Activated T-cell treated with anti-CD3 and anti-CD28 coated beads, Interleukin-2, amount 50 U/mL, for 24 hours (primary cell): ENCODE measurements at regions not wholly inside any gene's neighbourhood (a gene's known extent, or its start where the extent isn't known, plus 50 kb on each side); places are given as distances from the start of the nearest gene placed in this dataset.

Source experiments
- DNase-seq: peaks from one replicate; pipeline ENCODE4 v3.0.0-alpha.2; 2020
- H3K27ac Mint-ChIP-seq: 2 replicates; pipeline ENCODE4 v1.8.0; 2020; ENCODE audit warnings: mild to moderate bottlenecking, mixed read lengths
- H3K27me3 Mint-ChIP-seq: 2 replicates; pipeline ENCODE4 v1.8.0; 2020; ENCODE audit warnings: mixed read lengths
- H3K36me3 Mint-ChIP-seq: 2 replicates; pipeline ENCODE4 v1.8.0; 2020; ENCODE audit warnings: low read depth, mixed read lengths
- H3K4me1 Mint-ChIP-seq: 2 replicates; pipeline ENCODE4 v1.8.0; 2020; ENCODE audit warnings: low read depth, mixed read lengths
- H3K4me3 Mint-ChIP-seq: 2 replicates; pipeline ENCODE4 v1.8.0; 2020; ENCODE audit warnings: mild to moderate bottlenecking, moderate library complexity, mixed read lengths
- H3K9me3 Mint-ChIP-seq: 2 replicates; pipeline ENCODE4 v1.8.0; 2020; ENCODE audit warnings: mixed read lengths

- Mint-ChIP-seq H3K9me3 (peaks cover 40% of the 10 kb centered on the region), H3K4me1 (no peaks in the 10 kb centered on the region), H3K27me3 (peaks cover 4% of the 10 kb centered on the region), H3K36me3 (no peaks in the 10 kb centered on the region), H3K27ac (no peak overlapping the region), H3K4me3 (no peak overlapping the region)
- no peak for DNase-seq
Observed at GRCh38 chr11:70944141-70944540, 308.2 kb downstream of the SHANK2 start.

GRCh38 chr11:70944636-70945035 lies 307.7 kb downstream of the SHANK2 start:
- Mint-ChIP-seq H3K27ac (no peak overlapping the region), H3K4me1 (no peaks in the 10 kb centered on the region), H3K4me3 (no peak overlapping the region), H3K9me3 (peaks cover 38% of the 10 kb centered on the region), H3K36me3 (no peaks in the 10 kb centered on the region), H3K27me3 (peaks cover 4% of the 10 kb centered on the region)
- no peak for DNase-seq

GRCh38 chr11:70948398-70948797 lies 304.0 kb downstream of the SHANK2 start:
- Mint-ChIP-seq H3K27me3 (peaks cover 4% of the 10 kb centered on the region), H3K4me1 (no peaks in the 10 kb centered on the region), H3K27ac (no peak overlapping the region), H3K4me3 (no peak overlapping the region), H3K36me3 (no peaks in the 10 kb centered on the region), H3K9me3 (peaks cover 19% of the 10 kb centered on the region)
- DNase-seq, result no peak

GRCh38 chr11:70948855-70949531 lies 303.4 kb downstream of the SHANK2 start:
- Mint-ChIP-seq H3K9me3 (peaks cover 14% of the 10 kb centered on the region), H3K4me3 (no peak overlapping the region), H3K4me1 (no peaks in the 10 kb centered on the region), H3K27ac (no peak overlapping the region), H3K27me3 (peaks cover 4% of the 10 kb centered on the region), H3K36me3 (no peaks in the 10 kb centered on the region)
- DNase-seq, result no peak

GRCh38 chr11:70951139-70951804 lies 301.1 kb downstream of the SHANK2 start:
- no peak overlapping the region for H3K27ac Mint-ChIP-seq
- no peak overlapping the region for H3K4me3 Mint-ChIP-seq
- peaks cover 8% of the 10 kb centered on the region for H3K9me3 Mint-ChIP-seq
- peaks cover 7% of the 10 kb centered on the region for H3K27me3 Mint-ChIP-seq
- no peaks in the 10 kb centered on the region for H3K36me3 Mint-ChIP-seq
- DNase-seq, result no peak
- no peaks in the 10 kb centered on the region for H3K4me1 Mint-ChIP-seq

- H3K27ac Mint-ChIP-seq, result no peak overlapping the region
- peaks cover 8% of the 10 kb centered on the region for H3K9me3 Mint-ChIP-seq
- no peak overlapping the region for H3K4me3 Mint-ChIP-seq
- no peak for DNase-seq
- no peaks in the 10 kb centered on the region for H3K4me1 Mint-ChIP-seq
- no peaks in the 10 kb centered on the region for H3K36me3 Mint-ChIP-seq
- H3K27me3 Mint-ChIP-seq, result peaks cover 7% of the 10 kb centered on the region
Observed at GRCh38 chr11:70952191-70952590, 300.2 kb downstream of the SHANK2 start.

GRCh38 chr11:70953720-70954119 lies 298.7 kb downstream of the SHANK2 start:
- no peaks in the 10 kb centered on the region for H3K36me3 Mint-ChIP-seq
- no peak overlapping the region for H3K27ac Mint-ChIP-seq
- H3K9me3 Mint-ChIP-seq, result peaks cover 8% of the 10 kb centered on the region
- no peak overlapping the region for H3K4me3 Mint-ChIP-seq
- H3K27me3 Mint-ChIP-seq, result peaks cover 2% of the 10 kb centered on the region
- DNase-seq, result no peak
- no peaks in the 10 kb centered on the region for H3K4me1 Mint-ChIP-seq

GRCh38 chr11:70954471-70954870 lies 297.9 kb downstream of the SHANK2 start:
- Mint-ChIP-seq H3K4me3 (no peak overlapping the region), H3K27me3 (peaks cover 2% of the 10 kb centered on the region), H3K9me3 (peaks cover 8% of the 10 kb centered on the region), H3K4me1 (no peaks in the 10 kb centered on the region), H3K36me3 (no peaks in the 10 kb centered on the region), H3K27ac (no peak overlapping the region)
- DNase-seq, result no peak
